NCI-H2196 (cell line): ENCODE measurements at regions not wholly inside any gene's neighbourhood (a gene's known extent, or its start where the extent isn't known, plus 50 kb on each side); places are given as distances from the start of the nearest gene placed in this dataset.
"Not testable (repeated sequence)": the region's sequence is repeated elsewhere in the genome, so short reads cannot be mapped to it uniquely, and the experiment has no call there.

ENCODE experiments used
- DNase-seq: peaks from one replicate; lab custom pipeline; 2025; ENCODE audit not compliant: unreplicated experiment; lab: John Stamatoyannopoulos, UW

GRCh38 chr14:104395276-104395675 is 184.3 kb upstream of the C14orf180 start:
- no peak for DNase-seq

- DNase-seq, result no peak
These were observed 183.5 kb upstream of the C14orf180 start for GRCh38 chr14:104395941-104396681.

DNA sequence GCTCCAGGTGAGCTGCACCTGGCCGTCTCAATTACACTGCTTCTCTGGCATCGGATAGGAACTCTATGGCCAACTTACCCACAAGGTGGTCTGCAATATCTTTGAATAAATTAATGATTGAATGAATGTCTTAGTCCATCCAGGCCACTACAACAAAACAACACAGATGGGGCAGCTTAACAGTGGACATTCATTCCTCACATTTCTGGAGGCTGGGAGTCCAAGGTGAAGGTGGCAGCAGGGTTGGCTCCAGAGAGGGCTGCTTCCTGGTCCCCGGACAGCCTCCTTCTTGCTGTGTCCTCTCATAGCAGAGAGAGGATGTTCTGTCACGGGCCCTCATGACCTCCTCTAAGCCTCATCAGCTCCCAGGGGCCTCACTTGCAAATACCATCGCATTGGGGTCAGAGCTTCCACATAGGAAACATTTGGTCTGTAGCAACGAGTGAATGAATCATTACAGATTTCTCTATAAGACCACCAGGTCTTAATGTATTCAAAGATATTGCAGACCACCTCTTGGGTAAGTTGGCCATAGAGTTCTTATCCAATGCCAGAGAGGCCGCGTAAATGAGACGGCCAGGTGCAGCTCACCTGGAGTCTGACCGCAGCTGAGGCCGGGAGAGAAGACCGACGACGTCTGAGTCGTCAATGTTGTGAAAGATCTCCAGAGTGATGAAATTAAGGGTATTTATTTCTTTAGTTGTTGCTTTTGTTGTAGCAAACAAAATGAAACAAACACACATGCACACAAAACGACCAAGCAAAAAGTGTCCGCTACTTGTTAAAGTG is 182.7 kb upstream of the C14orf180 start:
- no peak for DNase-seq

GRCh38 chr14:104397956-104398355 is 181.6 kb upstream of the C14orf180 start:
- DNase-seq, result no peak

DNA sequence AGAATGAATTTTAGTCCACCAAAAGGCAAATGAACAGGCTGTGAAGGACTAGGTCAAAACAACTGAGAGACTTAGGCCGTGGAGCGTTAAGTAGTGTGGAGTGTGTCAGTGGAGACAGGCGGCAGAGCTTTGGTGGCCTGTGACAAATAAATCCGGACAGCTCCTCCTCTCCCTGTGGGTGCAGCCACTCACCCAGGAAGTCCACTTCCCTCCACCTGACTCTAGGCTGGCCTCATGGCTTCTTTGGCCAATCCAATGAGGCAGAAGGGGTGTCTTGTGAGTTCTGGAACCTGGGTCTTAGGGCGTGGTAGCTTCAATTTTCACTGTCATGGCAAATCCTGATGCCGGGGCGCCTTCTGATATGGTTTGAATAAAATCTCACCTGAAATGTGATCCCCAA is 180.9 kb upstream of the C14orf180 start:
- no peak for DNase-seq

DNA sequence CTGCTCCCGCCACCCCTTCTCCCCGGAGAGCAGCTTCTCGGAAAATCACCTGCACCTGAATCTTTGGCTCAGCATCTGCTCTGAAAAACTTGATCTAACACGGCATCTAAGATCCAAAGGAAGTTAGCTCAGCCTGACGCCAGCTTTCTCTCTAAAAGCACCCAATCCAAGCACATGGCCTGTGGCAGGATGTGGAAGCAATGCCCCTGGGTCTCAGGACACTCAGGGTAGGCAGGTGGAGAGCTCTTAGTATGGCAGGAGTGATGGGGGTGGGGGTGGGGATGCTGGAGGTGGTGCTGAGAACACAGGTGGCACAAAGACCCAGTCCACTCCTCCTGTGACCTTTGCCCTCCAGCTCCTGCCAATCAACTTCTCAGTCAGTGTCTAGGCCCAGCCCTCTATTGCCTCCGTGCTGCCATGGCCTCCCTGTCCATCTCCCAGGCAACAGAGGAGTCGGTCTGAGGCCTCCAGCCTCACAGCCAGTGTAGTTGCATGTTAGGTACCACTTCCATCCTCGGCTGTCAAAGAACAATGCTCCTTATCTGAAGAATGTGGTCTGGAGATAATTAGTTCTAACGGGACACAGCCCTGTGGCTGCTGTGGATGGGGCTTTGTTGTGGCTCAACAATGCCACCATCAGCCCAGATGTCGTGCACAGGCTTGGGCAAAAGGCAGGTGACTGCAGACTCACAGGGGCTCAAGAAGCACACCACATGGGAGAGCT is 180.0 kb upstream of the C14orf180 start:
- DNase-seq, result no peak

- DNase-seq, result no peak
These were observed 179.2 kb upstream of the C14orf180 start for GRCh38 chr14:104400355-104400754.

DNA sequence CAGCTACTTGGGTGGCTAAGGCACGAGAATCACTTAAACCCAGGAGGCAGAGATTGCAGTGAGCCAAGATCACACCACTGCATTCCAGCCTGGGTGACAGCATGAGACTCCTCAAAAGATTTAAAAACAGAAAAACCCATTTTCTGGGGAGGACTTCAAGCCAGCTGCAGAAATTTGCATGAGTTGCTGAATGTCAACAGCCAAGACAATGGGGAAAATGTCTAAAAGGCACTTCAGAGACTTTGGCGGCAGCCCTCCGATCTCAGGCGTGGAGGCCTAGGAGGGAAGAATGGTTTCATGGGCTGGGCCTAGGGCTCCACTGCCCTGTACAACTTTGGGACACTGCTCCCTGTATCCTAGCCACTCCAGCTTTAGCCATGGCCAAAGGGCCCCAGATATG is 177.8 kb upstream of the C14orf180 start:
- no peak for DNase-seq

DNA sequence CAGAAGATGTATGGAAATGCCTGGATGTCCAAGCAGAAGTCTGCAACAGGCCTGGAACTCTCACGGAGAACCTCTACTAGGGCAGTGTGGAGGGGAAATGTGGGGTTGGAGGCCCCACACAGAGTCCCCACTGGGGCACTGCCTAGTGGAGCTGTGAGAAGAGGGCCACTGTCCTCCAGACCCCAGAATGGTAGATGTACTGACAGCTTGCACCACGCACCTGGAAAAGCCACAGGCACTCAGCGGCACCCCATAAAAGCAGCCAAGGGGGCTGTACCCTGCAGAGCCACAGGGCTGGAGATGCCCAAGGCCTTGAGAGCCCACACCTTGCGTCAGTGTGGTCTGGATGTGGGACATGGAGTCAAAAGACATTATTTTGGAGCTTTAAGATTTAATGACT is 177.3 kb upstream of the C14orf180 start:
- DNase-seq, result not testable (repeated sequence)

- no peak for DNase-seq
These were observed 175.9 kb upstream of the C14orf180 start for GRCh38 chr14:104403421-104404220.

- DNase-seq, result no peak
These were observed 174.6 kb upstream of the C14orf180 start for GRCh38 chr14:104404922-104405321.

DNA sequence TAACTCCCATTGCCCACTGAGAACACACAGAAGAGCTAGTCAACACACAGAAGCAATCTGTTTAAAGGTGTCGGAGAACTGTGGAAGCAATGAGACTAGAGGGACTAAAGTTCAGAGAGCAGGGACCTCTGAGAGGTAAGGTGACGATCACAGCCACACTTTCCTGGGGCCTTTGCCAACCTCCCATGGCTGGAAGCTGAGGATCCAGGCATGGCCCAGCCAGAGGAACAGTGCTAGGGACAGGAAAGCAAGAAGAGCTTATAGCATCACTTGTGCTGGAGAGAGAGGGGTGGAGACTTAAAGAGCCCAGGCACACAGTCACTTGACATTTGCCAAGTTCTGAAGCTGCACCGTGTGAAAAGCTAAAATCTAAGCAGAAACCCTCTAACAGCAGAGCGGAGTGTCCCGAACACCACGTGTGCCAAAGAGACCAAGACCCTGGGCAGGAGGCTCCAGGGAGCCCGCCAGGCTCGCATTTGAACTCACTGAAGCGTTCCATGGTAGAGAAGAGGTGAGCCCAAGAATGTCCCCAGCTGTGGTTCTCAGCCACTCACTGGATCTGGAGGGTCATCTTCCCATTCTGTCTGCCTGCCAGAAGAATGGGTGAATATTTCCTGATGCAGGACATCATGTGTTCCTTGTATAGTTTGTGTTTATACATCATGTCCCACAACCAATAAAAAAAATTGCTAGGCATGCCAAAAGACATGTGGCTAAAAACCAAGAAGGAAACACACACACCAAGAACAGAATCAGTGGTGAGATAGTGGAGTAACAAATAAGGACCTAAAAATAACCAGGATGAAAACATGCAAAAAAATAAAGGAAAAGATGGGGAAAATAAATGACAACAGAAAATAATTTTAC is 174.0 kb upstream of the C14orf180 start:
- no peak for DNase-seq

DNA sequence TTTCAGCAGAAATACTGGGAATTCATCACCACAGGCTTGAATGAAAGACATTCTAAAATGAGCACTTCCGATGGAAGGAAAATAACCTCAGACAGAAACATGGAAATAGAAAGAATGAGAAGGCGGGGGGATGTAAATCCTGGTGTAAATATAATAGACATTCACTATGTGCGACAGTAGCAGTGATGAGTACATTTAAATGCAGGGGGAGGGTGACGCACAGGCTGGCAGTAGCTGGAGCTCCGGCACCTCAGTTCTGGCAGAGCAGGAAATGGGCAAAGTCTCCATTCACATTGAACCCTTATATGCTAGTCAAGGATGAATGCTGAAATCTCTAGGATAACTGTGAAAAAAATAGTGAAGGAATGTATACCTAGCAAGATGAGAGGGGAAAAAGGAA is 172.7 kb upstream of the C14orf180 start:
- no peak for DNase-seq

DNA sequence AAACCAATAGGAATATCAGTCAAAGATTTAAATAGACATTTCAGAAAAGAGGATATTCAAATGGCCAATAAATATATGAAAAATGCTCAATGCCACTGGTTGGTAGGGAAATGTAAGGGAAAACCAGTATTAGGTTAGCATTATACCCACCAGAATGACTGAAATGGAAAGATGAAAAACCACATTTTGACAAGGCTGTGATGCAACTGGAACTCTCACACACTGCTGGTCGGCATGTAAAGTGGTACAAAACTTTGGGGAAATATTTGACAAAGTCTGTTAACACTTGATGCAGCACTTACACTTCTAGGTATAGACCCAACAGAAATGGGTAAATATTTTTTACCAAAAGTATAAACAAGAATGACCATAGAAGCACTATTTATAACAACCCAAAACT is 163.2 kb upstream of the C14orf180 start:
- no peak for DNase-seq

- no peak for DNase-seq
These were observed 159.6 kb upstream of the C14orf180 start for GRCh38 chr14:104419865-104420505.

GRCh38 chr14:104420523-104420922 is 159.0 kb upstream of the C14orf180 start:
- DNase-seq, result not testable (repeated sequence)

DNA sequence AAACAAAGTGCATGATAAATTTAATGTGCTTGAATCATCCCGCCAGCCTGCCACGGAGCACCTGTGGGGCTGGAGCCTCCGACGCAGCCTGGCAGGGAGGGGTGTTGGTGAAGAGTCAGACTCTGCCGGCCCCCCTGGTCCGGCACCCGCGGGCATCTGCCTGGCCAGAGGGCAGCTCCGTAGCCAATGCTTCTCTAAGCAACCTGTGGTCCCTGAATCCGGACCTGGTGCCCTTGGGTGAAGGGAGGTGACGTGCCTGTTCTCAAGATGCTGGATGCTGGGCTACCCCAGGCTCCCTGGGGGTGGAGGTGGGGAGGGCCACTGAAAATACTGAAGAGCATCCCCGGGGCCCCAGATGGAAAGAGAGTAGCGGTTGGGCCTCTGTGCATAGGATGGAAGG is 158.6 kb upstream of the C14orf180 start:
- no peak for DNase-seq

GRCh38 chr14:104421401-104421821 is 158.2 kb upstream of the C14orf180 start:
- no peak for DNase-seq
